Lung (tissue), 11 donors: ENCODE measurements at regions not wholly inside any gene's neighbourhood (a gene's known extent, or its start where the extent isn't known, plus 50 kb on each side); places are given as distances from the start of the nearest gene placed in this dataset.

Experiments
- ATAC-seq: fragments of 200-7000 bp; cut with Tn5 transposase; one replicate; pipeline ENCODE4 v1.9.1; 2020; ENCODE audit warnings: moderate number of reproducible peaks; ENCODE audit not compliant: insufficient read depth, low FRiP score
- DNase-seq, 3 donors: peaks; one replicate each; pipeline ENCODE4 v3.0.0-alpha.2; 2013 to 2017
- H3K27ac ChIP-seq, 2 donors: one replicate each; pipeline ENCODE4 v1.5.1; 2013; ENCODE audit warnings: mild to moderate bottlenecking in 2 of 2, moderate library complexity in 2 of 2, control low read depth in 1 of 2, inconsistent platforms in 1 of 2, low read depth in 1 of 2, low read length in 1 of 2
- H3K27me3 ChIP-seq, 3 donors: one replicate each; pipeline ENCODE4 v1.5.1; 2013; ENCODE audit warnings: low read length in 2 of 3; ENCODE audit not compliant: control insufficient read depth in 3 of 3, insufficient read depth in 3 of 3
- H3K36me3 ChIP-seq, 4 donors: one replicate each; pipeline ENCODE4 v1.5.1; 2013; ENCODE audit warnings: low read length in 4 of 4, mild to moderate bottlenecking in 1 of 4, moderate library complexity in 1 of 4; ENCODE audit not compliant: control insufficient read depth in 4 of 4, insufficient read depth in 4 of 4
- H3K4me1 ChIP-seq, 5 donors: one replicate each; pipeline ENCODE4 v1.5.1; 2013; ENCODE audit warnings: low read length in 5 of 5, mild to moderate bottlenecking in 2 of 5, moderate library complexity in 1 of 5; ENCODE audit not compliant: control insufficient read depth in 5 of 5, insufficient read depth in 5 of 5
- H3K4me3 ChIP-seq: one replicate; pipeline ENCODE4 v1.5.1; 2013; ENCODE audit warnings: mild to moderate bottlenecking, control low read depth, moderate library complexity
- H3K9ac ChIP-seq, 2 donors: one replicate each; pipeline ENCODE4 v1.5.1; 2013; ENCODE audit warnings: low read length in 2 of 2, control low read depth in 1 of 2; ENCODE audit not compliant: insufficient read depth in 1 of 2
- H3K9me3 ChIP-seq, 4 donors: one replicate each; pipeline ENCODE4 v1.5.1; 2013; ENCODE audit warnings: low read length in 3 of 4, mild to moderate bottlenecking in 1 of 4, moderate library complexity in 1 of 4; ENCODE audit not compliant: control insufficient read depth in 4 of 4, insufficient read depth in 3 of 4
- WGBS, 2 donors: extraction: QIAGEN DNeasy Blood & Tissue Kit; methylation state at CpG; one replicate each; pipeline ENCODE4 v1.1.7; 2013; 5-methylcytosine and 5-hydroxymethylcytosine counted together
- TF ChIP-seq, protein P1 (sequence below): IDR thresholded peaks from 2 replicates; pipeline ENCODE4 v1.5.1; 2012; ENCODE audit warnings: mild to moderate bottlenecking; ENCODE audit errors: control extremely low read depth, extremely low read depth
- donor health status: control.
- donor health status: control.
- donor health status: Bipolar disorder and iron deficiency.
- donor health status: healthy.
- donor health status: DM: yes; HTN: yes; CAD: no.

DNA sequence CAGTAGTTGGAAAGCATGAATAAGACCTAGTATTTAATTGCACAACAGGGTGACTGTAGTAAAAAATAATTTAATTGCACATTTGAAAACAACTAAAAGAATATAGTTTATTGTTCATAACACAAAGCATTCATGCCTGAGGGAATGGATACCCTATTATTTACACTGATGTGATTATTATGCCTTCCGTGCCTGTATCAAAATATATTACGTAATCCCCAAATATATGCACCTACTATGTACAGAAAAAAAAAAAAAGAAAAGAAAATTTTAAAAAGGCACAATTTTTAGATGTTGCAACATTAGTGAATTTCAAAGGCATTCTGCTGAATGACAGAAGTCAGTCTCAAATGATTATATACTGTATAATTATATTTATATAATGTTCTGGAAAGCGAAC is 647.2 kb upstream of the BCHE start:
- Histone ChIP-seq H3K36me3 (no peaks in the 10 kb centered on the region), H3K27ac (no peak overlapping the region), H3K9ac (no peak overlapping the region), H3K4me1 (no peaks in the 10 kb centered on the region), H3K9me3 (peaks cover 0 to 3% (median 0%) of the 10 kb centered on the region in 4 donors), H3K4me3 (no peak overlapping the region), H3K27me3 (no peaks in the 10 kb centered on the region)
- TF ChIP-seq, protein P1, sequence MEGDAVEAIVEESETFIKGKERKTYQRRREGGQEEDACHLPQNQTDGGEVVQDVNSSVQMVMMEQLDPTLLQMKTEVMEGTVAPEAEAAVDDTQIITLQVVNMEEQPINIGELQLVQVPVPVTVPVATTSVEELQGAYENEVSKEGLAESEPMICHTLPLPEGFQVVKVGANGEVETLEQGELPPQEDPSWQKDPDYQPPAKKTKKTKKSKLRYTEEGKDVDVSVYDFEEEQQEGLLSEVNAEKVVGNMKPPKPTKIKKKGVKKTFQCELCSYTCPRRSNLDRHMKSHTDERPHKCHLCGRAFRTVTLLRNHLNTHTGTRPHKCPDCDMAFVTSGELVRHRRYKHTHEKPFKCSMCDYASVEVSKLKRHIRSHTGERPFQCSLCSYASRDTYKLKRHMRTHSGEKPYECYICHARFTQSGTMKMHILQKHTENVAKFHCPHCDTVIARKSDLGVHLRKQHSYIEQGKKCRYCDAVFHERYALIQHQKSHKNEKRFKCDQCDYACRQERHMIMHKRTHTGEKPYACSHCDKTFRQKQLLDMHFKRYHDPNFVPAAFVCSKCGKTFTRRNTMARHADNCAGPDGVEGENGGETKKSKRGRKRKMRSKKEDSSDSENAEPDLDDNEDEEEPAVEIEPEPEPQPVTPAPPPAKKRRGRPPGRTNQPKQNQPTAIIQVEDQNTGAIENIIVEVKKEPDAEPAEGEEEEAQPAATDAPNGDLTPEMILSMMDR, result no peak
- no peak for ATAC-seq
- no peak for DNase-seq
- WGBS, 2 donors, result 84 to 91% methylated on average over 3 of the region's 3 CpGs

DNA sequence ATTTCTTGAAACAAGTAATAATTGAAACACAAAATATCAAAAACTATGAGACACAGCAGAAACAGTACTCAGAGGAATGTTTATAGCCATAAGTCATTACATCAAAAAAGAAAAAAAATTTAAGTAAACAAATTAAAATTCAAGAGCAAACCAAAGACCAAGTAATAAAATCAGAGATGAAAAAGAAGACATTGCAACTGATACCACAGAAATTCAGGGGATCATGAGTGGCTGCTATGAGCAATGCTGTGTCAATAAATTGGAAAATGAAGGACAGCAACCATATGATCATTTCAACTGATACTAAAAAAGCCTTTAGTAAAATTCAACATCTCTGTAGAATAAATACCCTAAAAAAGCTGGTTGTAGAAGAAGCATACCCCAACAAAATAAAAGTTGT is 644.1 kb upstream of the BCHE start:
- ATAC-seq, result no peak
- Histone ChIP-seq H3K4me3 (no peak overlapping the region), H3K27ac (no peak overlapping the region), H3K4me1 (no peaks in the 10 kb centered on the region), H3K27me3 (no peaks in the 10 kb centered on the region), H3K36me3 (no peaks in the 10 kb centered on the region), H3K9ac (no peak overlapping the region), H3K9me3 (peaks cover 0 to 3% (median 3%) of the 10 kb centered on the region in 4 donors)
- DNase-seq, result no peak
- TF ChIP-seq, protein P1, result no peak

DNA sequence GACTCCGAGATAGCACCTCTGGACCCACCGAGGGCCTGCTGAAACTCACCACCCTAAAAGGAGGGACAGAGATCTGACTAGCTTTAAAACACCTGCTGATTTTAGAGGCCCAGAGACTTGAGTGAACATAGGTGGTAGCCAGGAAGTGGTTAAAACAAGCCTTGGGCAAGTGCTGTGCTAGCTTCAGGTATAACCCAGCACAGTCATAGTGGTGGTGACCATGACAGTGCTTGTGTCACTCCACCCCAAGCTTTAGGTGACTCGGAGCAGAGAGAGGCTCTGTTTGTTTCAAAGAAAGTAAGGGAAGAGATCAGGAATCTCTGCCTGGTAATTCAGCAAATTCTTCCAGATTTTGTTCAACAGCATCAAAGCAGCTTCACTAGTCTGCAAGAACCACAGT is 641.1 kb upstream of the BCHE start:
- no peak overlapping the region for H3K4me3 ChIP-seq
- ATAC-seq (no peak), DNase-seq (no peak)
- 67% methylated on average over 3 of the region's 3 CpGs for WGBS, 2 donors
- H3K9ac ChIP-seq, result no peak overlapping the region
- H3K27me3 ChIP-seq, result no peaks in the 10 kb centered on the region
- TF ChIP-seq, protein P1, result no peak
- H3K9me3 ChIP-seq, result peaks cover 0 to 3% (median 3%) of the 10 kb centered on the region in 4 donors
- H3K27ac ChIP-seq, result no peak overlapping the region
- H3K4me1 ChIP-seq, result no peaks in the 10 kb centered on the region
- H3K36me3 ChIP-seq, result no peaks in the 10 kb centered on the region

DNA sequence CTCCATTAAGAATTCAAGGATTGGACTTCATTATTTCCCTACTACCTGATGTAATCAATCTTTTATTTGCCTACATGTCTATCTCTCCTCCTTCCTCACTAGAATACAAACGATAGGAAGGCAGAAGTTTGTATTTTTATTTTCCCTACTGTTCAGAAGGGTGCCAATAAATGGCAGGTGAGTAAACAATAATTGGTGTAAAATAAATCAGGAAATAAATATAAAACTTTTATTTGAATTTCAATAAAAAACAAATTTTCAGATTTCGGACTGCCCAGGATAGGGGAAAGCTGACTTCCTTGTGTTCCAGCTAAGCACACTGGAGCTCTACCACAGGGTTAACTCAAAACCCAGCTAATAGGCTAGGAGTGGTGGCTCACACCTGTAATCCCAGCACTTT is 636.3 kb upstream of the BCHE start:
- 56 to 88% methylated on average over 2 of the region's 2 CpGs for WGBS, 2 donors
- Histone ChIP-seq H3K9ac (no peak overlapping the region), H3K9me3 (peaks cover 0 to 3% (median 1%) of the 10 kb centered on the region in 4 donors), H3K4me1 (no peaks in the 10 kb centered on the region), H3K36me3 (no peaks in the 10 kb centered on the region), H3K27me3 (no peaks in the 10 kb centered on the region), H3K27ac (no peak overlapping the region), H3K4me3 (no peak overlapping the region)
- TF ChIP-seq, protein P1, result no peak
- DNase-seq (no peak), ATAC-seq (no peak)
